ENCODE measurements at regions not wholly inside any gene's neighbourhood (a gene's known extent, or its start where the extent isn't known, plus 50 kb on each side); places are given as distances from the start of the nearest gene placed in this dataset.
"Not testable (repeated sequence)": the region's sequence is repeated elsewhere in the genome, so short reads cannot be mapped to it uniquely, and the experiment has no call there.

DNA sequence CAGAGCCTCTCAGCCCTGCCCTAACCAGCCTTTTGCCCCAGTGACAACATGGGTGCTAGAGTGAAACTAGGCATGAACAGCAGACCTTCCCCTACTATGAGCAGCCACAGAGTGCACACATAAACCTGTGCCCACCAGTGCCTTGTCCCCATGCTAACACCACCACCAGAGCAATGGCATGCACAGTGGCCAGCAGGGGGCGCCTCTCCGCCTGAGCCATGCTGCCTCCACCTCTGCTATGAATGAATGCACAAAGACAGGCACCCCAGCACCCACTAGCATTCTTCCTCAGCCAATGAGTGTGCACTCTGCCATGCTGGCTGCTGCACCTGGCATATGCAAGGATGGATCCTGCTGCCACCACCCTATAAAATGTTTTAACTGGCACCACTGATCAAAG, 286.9 kb upstream of the FGF16 start:
- peak; percentile 27 for DNase-seq (ENCODE audit: low spot score)

DNA sequence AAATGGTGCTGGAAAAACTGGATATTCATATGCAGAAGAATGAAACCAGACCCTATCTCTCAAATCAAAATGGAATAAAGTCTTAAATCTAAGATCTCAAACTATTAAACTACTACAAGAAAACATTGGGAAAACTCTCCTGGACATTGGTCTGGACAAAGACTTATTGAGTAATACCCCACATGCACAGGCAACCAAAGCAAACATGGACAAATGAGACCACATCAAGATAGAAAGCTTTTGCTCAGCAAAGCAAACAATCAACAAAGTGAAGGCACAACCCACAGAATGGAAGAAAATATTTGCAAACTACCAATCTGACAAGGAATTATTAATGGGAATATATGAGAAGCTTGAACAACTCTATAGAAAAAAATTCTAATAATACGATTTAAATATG, 284.4 kb upstream of the FGF16 start:
- no peak for DNase-seq (ENCODE audit: low spot score)

DNA sequence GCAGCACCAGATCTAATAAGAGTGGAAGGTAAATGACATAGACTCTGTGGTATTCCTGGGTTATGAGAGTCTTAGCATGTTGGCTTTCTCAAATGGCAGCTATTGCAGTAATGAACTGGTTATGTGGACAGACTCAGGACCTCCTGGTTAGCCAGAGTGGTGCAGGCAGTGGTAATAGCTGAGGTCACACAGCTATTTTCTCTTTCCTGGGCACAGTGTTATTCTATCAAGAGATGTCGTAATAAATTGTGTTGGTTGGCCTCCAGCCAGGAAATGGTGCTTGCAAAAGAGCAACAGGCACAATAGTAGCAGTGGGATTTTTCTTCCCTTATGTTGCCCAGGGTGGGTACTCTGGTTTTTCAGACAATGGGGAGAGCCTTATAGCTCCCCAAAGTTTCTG, 279.2 kb upstream of the FGF16 start:
- no peak for DNase-seq (ENCODE audit: low spot score)

DNA sequence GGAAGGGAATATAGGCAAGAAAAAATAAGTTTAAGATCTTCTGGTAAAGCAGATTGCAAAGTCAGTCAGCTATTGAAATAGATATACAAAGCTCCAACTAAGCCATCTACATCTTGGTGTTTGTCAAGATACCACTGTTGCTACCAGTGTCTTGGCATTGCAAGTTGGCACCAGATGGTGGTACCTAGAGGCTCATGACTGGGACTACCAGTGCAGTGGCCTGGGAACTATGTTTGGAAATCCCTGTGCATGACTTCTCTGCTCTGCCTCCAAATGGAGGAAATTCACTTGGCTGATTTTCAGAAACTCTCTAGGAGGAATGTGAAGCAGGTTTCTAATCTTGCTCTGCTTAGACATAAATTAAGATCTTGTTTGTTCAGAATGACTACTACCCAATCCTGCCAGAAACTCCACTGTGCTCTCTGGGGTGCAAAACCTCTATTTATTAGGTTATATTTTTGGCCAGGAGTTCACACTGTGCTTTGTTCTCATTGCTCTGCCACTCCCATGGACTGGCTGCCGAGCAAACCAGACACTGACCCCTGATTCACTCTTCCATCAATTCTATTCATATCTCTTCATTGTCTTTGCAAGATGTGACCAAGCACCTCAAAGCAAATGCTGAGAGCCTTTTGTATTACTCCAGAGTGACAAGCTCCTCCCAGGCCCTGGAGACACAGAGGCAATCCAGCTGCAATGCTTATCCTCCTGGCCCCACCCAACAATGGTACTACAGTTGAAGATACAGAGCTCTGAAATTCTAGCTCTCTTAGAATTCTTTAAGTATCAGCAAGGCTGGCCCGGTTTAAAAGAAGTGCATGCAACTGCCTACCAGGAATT, 272.3 kb upstream of the FGF16 start:
- DNase-seq (ENCODE audit: low spot score), result no peak

DNA sequence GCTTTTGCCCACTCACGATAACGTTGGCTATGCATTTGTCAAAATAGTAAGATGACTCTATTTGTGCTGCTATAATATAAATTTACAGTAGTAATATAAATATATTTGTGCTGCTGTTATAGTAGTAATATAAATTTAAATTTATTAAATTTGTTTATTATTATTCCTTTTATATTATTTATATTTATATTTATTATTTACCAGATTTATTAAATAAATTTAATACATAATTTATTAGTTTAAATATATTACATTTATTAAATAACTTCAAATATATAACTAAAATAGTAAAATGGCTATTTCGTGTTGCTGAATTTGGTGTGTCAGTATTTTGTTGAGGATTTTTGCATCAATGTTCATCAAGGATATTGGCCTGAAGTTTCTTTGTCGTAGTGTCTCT, 246.5 kb upstream of the FGF16 start:
- DNase-seq (ENCODE audit: low spot score), result no peak

DNA sequence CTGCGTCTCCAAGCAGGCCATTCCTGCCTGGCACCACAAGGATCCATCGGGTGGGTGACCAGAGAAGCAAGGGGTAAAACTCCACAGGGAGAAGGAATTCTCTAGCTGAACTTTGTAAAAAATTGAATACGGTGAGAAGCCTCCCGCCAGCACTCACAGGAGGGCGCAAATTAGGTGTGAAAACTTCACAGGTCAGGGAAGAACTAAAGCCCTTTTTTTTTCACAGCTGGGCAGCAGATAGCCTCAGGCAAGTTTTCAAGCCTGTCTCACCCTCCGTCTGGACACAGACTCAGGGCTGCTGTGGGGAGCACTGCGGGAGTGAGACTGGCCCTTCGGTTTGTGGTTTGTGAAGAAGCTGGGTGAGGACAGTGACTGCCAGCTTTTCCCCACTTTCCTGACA, 224.1 kb upstream of the FGF16 start:
- DNase-seq (ENCODE audit: low spot score), result no peak

DNA sequence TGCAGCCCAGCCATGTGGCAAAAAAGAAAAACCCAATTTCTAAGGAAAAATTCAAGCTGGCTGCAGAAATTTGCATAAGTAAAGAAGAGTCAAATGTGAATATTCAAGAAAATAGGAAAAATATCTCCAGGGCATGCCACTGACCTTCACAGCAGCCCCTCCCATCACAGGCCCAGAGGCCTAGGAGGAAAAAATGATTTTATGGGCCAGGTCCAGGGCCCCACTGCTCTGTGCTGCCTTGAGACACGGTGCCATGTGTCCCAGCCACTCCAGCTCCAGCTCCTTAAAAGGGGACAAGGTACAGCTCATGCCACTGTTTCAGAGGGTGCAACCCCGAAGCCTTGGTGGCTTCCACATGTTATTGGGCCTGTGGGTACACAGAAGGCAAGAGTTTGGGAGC, 182.7 kb upstream of the FGF16 start:
- no peak for DNase-seq (ENCODE audit: low spot score)

DNA sequence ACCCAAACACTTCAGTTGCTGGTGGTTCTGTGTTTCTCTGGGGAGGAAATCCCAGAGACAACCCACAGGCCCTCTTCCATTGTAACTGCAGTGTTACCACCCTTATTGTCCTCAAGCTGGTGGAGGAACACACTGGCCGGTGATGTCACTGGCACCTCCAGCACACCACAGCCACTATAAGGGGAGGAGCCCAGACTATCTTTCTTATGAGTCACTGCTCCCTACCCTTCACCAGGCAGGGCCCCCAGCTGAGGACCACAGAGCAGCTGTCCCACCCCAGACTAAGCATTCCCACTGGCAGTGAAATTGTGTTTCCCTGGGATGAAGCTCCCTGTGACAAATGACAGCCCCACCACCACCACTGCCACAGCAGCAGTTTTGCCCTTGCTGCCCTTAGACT, 171.8 kb upstream of the FGF16 start:
- DNase-seq (ENCODE audit: low spot score), result no peak

DNA sequence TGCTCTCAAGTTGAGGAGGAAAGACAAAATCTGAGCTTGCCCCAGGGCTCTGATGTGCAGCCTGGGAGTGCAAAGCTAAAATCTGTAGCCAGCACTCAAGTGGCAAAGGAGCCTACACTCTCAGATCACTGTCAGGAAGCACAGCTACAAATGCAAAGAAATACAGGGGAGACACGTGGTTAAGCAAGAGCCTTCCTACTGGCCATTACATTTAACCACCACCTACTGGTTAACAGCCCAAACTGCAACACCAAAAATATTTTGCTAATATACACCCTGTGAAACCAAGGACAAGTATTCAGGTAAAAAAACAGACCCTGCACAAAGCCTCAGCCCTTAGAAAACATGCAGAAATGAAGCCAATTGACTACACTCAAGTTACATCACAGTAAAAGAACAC, 170.4 kb upstream of the FGF16 start:
- peak; percentile 1 for DNase-seq (ENCODE audit: low spot score)

DNA sequence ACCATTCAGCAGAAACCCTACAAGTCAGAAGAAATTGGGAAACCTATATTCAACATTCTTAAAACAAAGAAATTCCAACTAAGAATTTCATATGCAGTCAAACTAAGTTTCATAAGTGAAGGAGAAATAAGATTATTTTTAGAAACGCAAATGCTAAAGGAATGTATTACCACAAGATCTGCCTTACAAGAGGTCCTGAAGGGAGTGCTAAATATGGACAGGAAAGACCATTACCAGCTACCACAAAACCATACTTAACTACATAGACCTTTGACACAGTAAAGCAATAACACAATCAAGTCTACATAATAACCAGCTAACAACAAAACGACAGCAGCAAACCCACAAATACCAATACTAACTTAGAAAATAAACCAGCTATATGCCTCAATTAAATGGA, 169.3 kb upstream of the FGF16 start:
- no peak for DNase-seq (ENCODE audit: low spot score)

DNA sequence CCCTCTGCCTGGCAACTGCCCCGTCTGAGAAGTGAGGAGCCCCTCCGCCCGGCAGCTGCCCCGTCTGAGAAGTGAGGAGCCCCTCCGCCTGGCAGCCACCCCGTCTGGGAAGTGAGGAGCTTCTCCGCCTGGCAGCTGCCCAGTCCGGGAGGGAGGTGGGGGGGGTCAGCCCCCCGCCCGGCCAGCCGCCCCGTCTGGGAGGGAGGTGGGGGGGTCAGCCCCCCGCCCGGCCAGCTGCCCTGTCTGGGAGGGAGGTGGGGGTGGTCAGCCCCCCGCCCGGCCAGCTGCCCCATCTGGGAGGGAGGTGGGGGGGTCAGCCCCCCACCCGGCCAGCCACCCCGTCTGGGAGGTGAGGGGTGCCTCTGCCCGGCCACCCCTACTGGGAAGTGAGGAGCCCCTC, 167.8 kb upstream of the FGF16 start:
- not testable (repeated sequence) for DNase-seq (ENCODE audit: low spot score)

DNA sequence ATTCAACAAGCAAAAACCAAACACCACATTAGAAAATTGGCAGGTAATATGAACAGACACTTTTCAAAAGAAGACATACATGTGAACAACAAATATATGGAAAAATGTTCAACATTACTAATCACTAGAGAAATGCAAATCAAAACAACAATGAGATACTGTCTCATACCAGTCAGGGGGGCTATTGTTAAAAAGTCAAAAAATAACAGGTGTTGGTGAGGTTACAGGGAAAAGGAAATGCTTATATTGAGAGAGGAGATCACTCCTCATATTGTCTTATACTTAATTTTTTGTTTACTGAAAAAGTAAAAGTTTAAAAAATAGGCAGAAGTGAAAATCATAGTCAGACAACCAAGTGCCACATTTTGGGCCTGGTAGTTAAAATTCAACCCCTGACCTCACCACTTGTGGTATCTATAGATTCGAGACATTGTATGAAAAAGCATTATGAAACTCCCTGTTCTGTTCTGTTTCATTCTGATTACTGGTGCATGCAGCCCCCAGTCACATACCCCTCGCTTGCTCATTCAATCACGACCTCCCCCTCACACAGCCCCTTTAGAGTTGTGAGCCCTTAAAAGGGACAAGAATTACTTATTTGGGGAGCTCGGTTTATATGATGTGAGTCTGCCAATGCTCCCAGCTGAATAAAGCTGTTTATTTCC, 153.7 kb upstream of the FGF16 start:
- no peak for DNase-seq (ENCODE audit: low spot score)

DNA sequence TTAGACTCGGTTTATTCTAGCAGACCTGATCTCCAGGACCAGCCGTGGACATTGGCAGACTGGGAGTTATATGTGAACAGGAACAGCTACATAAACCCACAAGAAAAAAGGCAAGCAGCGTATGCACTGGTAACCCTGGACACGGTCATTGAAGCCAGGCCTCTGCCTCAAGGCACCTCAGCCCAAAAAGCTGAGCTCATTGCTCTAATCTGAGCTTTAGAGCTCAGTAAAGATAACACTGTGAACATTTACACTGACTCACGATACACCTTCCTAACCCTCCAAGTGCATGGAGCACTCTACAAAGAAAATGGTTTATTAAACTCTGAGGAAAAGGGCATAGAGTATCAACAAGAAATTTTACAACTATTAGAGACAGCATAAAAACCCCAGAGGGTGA, 148.9 kb upstream of the FGF16 start:
- DNase-seq (ENCODE audit: low spot score), result no peak

DNA sequence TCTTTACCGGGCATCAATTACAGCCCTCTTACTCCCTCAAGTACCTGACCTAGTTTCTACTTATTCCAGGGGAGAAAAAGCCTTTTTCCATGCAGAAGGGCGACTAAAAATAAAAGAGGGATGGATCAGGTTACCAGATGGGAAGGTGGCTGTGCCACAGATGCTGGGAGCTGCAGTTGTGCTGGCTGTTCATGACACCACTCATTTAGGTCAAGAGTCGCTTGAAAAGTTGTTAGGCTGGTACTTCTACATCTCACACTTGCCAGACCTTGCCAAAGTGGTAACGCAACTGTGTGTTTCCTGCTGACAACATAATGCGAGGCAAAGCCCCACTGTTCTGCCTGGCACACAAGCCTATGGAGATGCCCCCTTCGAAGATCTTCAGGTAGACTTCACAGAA, 148.4 kb upstream of the FGF16 start:
- no peak for DNase-seq (ENCODE audit: low spot score)

DNA sequence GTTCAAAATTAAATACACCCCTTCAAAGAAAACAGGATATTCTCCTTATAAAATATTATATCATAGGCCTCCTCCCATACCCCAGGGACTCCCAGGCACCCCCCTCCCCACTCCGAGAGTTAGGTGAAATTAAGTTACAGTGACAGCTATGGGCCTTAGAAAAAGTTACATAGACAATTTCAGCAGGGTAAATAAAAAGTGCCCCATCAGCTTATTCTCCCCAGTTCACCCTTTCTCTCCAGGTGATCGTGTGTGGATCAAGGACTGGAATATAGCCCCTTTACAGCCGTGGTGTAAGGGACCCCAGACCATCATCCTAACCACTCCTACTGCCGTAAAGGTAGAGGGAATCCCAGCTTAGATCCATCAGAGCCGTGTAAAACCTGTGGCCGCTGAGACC, 147.6 kb upstream of the FGF16 start:
- no peak for DNase-seq (ENCODE audit: low spot score)

DNA sequence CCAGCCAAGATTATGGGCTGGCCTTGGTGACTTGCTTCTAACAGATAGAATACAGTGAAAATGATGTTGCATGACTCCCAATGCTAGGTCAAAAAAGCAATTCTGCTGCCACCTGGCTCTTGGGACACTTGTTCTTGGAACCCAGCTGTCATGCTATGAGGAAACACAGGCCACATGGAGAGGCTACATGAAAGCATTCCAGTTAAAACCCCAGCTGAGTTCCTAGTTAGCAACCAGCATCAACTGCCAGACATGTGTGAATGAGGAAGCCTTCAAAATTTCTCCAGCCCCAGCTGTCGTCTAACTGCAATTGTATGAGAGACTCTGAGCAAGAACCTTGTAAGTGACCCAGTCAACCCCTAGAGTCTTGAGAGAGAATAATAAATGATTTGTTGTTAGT, 105.2 kb upstream of the FGF16 start:
- no peak for DNase-seq (ENCODE audit: low spot score)

DNA sequence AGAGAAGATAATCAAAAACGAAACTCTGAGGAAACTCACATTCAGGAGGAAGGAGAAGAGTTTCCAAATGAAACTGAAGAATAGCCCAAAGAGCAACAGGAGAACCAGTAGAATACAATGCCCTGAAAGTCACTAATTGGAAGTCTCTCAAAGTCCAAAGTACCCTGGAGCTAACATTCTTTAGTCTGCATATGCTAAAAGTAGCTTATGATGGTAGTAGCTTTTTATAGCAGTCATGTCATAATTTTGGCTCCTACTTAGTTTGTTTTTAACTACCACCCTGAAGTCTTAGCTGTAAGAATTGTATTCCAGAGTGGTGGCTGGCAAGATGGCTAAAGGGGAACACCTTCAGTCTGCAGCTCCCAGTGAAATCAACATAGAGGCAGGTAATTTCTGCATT, 100.3 kb upstream of the FGF16 start:
- no peak for DNase-seq (ENCODE audit: low spot score)

DNA sequence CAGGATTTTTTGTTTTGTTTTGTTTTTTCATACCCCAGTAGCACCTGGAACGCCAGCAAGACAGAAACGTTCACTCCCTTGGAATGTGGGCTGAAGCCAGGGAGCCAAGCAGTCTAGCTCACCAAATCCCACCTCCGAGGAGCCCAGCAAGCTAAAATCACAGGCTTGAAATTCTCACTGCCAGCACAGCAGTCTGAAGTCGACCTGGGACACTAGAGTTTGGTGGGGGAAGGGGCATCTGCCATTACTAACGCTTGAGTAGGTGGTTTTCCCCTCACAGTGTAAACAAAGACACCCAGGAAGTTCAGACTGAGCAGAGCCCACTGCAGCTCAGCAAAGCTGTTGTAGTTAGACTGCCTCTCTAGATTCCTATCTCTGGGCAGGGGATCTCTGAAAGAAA, 99.6 kb upstream of the FGF16 start:
- DNase-seq (ENCODE audit: low spot score), result no peak

DNA sequence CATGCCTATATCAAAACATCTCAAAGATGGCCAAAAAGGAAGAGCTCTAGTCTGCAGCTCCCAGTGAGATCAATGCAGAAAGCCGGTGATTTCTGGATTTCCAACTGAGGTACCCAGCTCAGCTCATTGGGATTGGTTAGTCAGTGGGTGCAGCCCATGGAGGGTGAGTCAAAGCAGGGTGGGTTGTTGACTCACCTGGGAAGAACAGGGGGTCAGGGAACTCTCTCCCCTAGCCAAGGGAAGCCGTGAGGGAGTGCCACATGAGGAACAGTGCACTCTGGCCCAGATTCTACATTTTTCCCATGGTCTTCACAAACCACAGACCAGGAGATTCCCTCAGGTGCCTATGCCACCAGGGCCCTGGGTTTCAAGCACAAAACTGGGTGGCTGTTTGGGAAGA, 57.3 kb upstream of the FGF16 start:
- no peak for DNase-seq (ENCODE audit: low spot score)

DNA sequence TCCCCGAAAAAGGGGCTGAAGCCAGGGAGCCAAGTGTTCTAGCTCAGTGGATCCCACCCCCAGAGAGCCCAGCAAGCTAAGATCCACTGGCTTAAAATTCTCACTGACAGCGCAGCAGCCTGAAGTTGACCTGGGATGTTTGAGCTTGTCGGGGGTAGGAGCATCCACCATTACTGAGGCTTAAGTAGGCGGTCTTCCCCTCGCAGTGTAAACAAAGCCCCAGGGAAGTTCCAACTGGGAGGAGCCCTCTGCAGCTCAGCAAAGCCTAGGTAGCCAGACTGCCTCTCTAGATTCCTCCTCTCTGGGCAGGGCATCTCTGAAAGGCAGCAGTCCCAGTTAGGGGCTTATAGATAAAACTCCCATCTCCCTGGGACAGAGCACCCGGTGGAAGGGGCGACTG, 56.8 kb upstream of the FGF16 start:
- not testable (repeated sequence) for DNase-seq (ENCODE audit: low spot score)

DNA sequence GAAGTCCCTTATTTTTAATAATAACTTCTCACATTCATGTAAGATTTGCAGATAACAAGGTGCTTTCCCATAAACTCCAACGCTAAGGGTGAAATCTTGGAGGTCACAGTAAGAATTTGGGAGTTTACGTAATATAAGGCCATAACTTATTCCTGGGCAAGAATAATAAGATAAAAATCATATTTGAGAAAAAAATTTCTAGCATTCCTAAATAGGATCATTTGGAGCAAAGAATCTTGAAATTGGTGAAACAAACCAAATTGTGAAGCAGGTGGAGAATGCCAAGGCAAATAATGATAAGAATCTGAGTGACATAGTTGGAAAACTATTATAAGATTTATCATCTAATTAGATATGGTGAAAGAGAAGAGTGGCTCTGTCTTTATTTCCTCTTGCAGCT, 50.4 kb upstream of the FGF16 start:
- DNase-seq (ENCODE audit: low spot score), result no peak

Data from activated CD4-positive, alpha-beta T cell treated with anti-CD3 and anti-CD28 coated beads, Interleukin-2, Interleukin-4, amounts not matched to agents 100 ng/mL and 50 ng/mL, durations not matched to agents 16 hours and 8 hours (primary cell).